LNCAP (cell line): ENCODE measurements at regions not wholly inside any gene's neighbourhood (a gene's known extent, or its start where the extent isn't known, plus 50 kb on each side); places are given as distances from the start of the nearest gene placed in this dataset.

ENCODE experiments used
- TF ChIP-seq, protein P1 (sequence below): fragments of 450-650 bp; IDR thresholded peaks from 2 replicates; pipeline ENCODE4 v1.5.1; 2017; ENCODE audit warnings: mild to moderate bottlenecking

- TF ChIP-seq, protein P1, sequence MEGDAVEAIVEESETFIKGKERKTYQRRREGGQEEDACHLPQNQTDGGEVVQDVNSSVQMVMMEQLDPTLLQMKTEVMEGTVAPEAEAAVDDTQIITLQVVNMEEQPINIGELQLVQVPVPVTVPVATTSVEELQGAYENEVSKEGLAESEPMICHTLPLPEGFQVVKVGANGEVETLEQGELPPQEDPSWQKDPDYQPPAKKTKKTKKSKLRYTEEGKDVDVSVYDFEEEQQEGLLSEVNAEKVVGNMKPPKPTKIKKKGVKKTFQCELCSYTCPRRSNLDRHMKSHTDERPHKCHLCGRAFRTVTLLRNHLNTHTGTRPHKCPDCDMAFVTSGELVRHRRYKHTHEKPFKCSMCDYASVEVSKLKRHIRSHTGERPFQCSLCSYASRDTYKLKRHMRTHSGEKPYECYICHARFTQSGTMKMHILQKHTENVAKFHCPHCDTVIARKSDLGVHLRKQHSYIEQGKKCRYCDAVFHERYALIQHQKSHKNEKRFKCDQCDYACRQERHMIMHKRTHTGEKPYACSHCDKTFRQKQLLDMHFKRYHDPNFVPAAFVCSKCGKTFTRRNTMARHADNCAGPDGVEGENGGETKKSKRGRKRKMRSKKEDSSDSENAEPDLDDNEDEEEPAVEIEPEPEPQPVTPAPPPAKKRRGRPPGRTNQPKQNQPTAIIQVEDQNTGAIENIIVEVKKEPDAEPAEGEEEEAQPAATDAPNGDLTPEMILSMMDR: no peak
These were observed 223.2 kb upstream of the RGS6 start for GRCh38 chr14:71709076-71709475.

DNA sequence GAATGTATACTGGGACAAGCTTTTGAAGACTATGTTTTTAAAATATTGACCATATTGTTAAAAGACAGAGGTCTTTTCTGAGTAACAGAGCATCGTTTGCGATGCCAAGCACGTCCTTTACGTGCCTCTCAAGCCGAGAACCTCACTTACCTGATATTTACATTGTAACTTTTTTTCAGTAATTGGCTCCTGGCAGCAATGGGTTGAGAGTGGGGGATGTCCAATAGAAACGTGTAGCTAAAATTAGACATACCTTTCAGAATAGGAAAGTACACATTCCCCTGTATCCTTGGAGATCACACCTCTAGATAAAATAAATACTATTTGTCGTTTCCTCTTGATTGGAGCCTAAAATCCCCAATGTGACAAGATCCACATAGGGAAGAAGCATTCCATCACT is 222.2 kb upstream of the RGS6 start:
- TF ChIP-seq, protein P1: no peak

DNA sequence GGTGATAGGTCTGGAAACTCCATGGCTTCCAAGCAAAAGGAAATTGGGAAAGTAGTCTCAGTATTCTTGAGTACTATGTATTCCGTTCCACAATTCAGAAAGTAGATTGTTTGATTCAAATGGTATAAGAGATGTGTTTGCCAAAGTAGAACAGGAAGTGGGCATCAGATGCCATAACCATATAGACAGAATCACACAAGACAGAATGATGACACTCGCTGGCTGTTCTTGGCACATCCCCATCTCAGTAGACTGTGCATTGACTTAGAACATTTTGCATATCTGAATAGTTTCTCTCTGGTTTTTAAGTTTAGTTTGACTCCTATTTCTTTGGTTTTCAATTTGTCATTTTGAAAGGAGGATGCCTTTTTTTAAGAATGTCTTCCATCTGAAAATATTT is 221.1 kb upstream of the RGS6 start:
- TF ChIP-seq, protein P1: no peak

- TF ChIP-seq, protein P1: no peak
These were observed 220.6 kb upstream of the RGS6 start for GRCh38 chr14:71711619-71712018.

- TF ChIP-seq, protein P1: no peak
These were observed 219.8 kb upstream of the RGS6 start for GRCh38 chr14:71712478-71712877.

- TF ChIP-seq, protein P1: no peak
These were observed 219.2 kb upstream of the RGS6 start for GRCh38 chr14:71713016-71713415.

DNA sequence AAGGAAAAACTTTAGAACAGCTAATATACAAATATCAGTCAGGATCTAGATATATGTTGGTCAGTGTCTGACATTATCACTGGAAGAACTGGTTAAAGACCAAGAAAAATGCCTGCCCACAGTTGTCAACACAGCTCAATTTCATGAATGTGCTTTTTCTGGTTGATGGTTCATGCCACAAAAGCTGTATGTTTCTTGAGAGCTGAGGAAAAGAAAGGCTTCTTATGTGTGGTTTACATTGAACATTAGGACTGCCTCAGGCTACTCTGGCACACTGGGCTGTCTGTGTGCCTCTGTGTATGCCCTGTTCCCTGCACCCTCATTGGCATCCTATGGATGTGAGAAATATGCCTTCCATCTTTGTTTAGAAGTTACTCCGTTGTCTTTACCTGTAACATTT is 218.8 kb upstream of the RGS6 start:
- TF ChIP-seq, protein P1: no peak

DNA sequence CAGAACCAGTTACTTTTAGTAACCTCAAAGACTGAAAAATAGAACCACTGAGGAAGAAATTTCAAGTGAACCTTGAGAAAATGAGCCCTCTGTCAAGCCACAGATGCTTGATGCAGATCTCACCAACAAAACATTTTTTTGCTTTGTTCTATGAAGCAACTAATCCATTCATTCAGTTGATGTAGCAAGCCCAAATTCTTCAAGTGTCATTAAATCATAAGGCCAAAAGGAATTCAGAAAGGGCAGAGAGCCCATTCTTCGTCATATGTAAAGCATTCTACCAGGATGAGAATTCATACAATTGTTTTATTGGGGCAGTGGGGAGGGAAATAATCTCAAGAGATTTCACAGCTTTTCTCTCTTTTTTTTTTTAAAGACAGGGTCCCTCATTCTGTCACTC is 218.0 kb upstream of the RGS6 start:
- TF ChIP-seq, protein P1: no peak
